CD4-positive, alpha-beta T cell treated with Interleukin-6 at 100 ng/mL for 8 hours (primary cell): ENCODE measurements at regions not wholly inside any gene's neighbourhood (a gene's known extent, or its start where the extent isn't known, plus 50 kb on each side); places are given as distances from the start of the nearest gene placed in this dataset.

Experiments used
- DNase-seq: peaks from one replicate; pipeline ENCODE4 v3.0.0-alpha.2; 2020; ENCODE audit warnings: mixed read lengths, low spot score

- no peak for DNase-seq
Measured at GRCh38 chr16:73255031-73255430, 207.1 kb upstream of the ZFHX3 start.

GRCh38 chr16:73253922-73254480 is 206.1 kb upstream of the ZFHX3 start:
- no peak for DNase-seq

- no peak for DNase-seq
Measured at GRCh38 chr16:73252446-73252845, 204.5 kb upstream of the ZFHX3 start.

- DNase-seq, result no peak
Measured at GRCh38 chr16:73251608-73252007, 203.7 kb upstream of the ZFHX3 start.

- DNase-seq, result no peak
Measured at GRCh38 chr16:73248316-73248715, 200.4 kb upstream of the ZFHX3 start.

- DNase-seq, result no peak
Measured at GRCh38 chr16:73240920-73241319, 193.0 kb upstream of the ZFHX3 start.

- no peak for DNase-seq
Measured at GRCh38 chr16:73237601-73238000, 189.7 kb upstream of the ZFHX3 start.

GRCh38 chr16:73234496-73234895 is 186.6 kb upstream of the ZFHX3 start:
- DNase-seq, result no peak

GRCh38 chr16:73233846-73234424 is 186.0 kb upstream of the ZFHX3 start:
- DNase-seq, result no peak

GRCh38 chr16:73233329-73233765 is 185.4 kb upstream of the ZFHX3 start:
- no peak for DNase-seq

- DNase-seq, result no peak
Measured at GRCh38 chr16:73232555-73233328, 184.8 kb upstream of the ZFHX3 start.

GRCh38 chr16:73231944-73232554 is 184.1 kb upstream of the ZFHX3 start:
- DNase-seq, result no peak

- no peak for DNase-seq
Measured at GRCh38 chr16:73231379-73231778, 183.5 kb upstream of the ZFHX3 start.

GRCh38 chr16:73230651-73231050 is 182.7 kb upstream of the ZFHX3 start:
- no peak for DNase-seq

- no peak for DNase-seq
Measured at GRCh38 chr16:73228649-73229048, 180.7 kb upstream of the ZFHX3 start.

GRCh38 chr16:73226675-73227074 is 178.7 kb upstream of the ZFHX3 start:
- no peak for DNase-seq

GRCh38 chr16:73225983-73226382 is 178.1 kb upstream of the ZFHX3 start:
- DNase-seq, result no peak

- DNase-seq, result no peak
Measured at GRCh38 chr16:73220836-73221235, 172.9 kb upstream of the ZFHX3 start.

- no peak for DNase-seq
Measured at GRCh38 chr16:73219176-73219575, 171.2 kb upstream of the ZFHX3 start.

- no peak for DNase-seq
Measured at GRCh38 chr16:73217654-73218053, 169.7 kb upstream of the ZFHX3 start.

- DNase-seq, result no peak
Measured at GRCh38 chr16:73216932-73217331, 169.0 kb upstream of the ZFHX3 start.

GRCh38 chr16:73215678-73216377 is 167.9 kb upstream of the ZFHX3 start:
- DNase-seq, result no peak
